ENCODE measurements at regions not wholly inside any gene's neighbourhood (a gene's known extent, or its start where the extent isn't known, plus 50 kb on each side); places are given as distances from the start of the nearest gene placed in this dataset.

DNA sequence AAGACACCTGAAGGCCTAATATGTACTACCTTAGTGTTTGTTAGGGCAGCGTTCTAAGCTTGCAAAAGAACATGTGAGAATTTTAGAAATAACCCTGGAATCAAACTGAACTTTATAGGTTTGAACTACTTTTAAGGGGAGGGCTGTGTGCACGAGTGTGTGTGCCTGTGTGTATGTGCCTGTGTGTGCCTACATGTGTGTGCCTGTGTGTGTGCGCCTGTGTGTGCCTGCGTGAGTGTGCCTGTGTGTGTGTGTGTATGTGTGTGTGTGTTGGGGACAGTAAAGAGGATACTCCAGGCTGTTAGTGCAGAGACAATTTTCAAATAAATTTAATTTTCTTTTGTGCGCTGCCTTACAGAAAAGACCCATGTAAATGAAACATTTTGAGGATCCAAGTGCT lies 68.1 kb upstream of the WDR11 start:
- ChIA-PET POLR2A (no interaction called here), CTCF (no interaction called here)
- no peaks in the 10 kb centered on the region for H3K4me1 ChIP-seq
- TF ChIP-seq HDAC2 (IDR thresholded peaks at IDR 0.05) (no peak), RNF2 (IDR thresholded peaks at IDR 0.05; ENCODE audit: borderline replicate concordance, low read depth) (no peak), EHF (CRISPR knock-in tag; IDR thresholded peaks at IDR 0.05) (no peak), HOXA7 (CRISPR knock-in tag; IDR thresholded peaks at IDR 0.05) (no peak), RARB (CRISPR knock-in tag; IDR thresholded peaks at IDR 0.05) (no peak), EHMT2 (IDR thresholded peaks at IDR 0.05; ENCODE audit: low read depth) (no peak), MYC (IDR thresholded peaks at IDR 0.05; ENCODE audit: borderline replicate concordance, low read length) (no peak), NPAS2 (CRISPR knock-in tag; IDR thresholded peaks at IDR 0.05; ENCODE audit: borderline replicate concordance) (no peak)
- TF ChIP-seq, protein P1, sequence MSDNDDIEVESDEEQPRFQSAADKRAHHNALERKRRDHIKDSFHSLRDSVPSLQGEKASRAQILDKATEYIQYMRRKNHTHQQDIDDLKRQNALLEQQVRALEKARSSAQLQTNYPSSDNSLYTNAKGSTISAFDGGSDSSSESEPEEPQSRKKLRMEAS (IDR thresholded peaks at IDR 0.05) = no peak
- TF ChIP-seq, protein P2, sequence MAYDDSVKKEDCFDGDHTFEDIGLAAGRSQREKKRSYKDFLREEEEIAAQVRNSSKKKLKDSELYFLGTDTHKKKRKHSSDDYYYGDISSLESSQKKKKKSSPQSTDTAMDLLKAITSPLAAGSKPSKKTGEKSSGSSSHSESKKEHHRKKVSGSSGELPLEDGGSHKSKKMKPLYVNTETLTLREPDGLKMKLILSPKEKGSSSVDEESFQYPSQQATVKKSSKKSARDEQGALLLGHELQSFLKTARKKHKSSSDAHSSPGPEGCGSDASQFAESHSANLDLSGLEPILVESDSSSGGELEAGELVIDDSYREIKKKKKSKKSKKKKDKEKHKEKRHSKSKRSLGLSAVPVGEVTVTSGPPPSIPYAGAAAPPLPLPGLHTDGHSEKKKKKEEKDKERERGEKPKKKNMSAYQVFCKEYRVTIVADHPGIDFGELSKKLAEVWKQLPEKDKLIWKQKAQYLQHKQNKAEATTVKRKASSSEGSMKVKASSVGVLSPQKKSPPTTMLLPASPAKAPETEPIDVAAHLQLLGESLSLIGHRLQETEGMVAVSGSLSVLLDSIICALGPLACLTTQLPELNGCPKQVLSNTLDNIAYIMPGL (CRISPR knock-in tag; IDR thresholded peaks at IDR 0.05; ENCODE audit: borderline replicate concordance) = no peak
- TF ChIP-seq, protein P3, sequence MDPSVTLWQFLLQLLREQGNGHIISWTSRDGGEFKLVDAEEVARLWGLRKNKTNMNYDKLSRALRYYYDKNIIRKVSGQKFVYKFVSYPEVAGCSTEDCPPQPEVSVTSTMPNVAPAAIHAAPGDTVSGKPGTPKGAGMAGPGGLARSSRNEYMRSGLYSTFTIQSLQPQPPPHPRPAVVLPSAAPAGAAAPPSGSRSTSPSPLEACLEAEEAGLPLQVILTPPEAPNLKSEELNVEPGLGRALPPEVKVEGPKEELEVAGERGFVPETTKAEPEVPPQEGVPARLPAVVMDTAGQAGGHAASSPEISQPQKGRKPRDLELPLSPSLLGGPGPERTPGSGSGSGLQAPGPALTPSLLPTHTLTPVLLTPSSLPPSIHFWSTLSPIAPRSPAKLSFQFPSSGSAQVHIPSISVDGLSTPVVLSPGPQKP (IDR thresholded peaks at IDR 0.05; ENCODE audit: low read depth, low read length) = no peak
- no peak overlapping the region for H3K4me3 ChIP-seq
- no peak for FAIRE-seq
- WGBS (ENCODE audit: missing lambda C conversion rate) = 9% methylated on average over 5 of the region's 5 CpGs
- ATAC-seq = no peak
- DNase-seq (ENCODE audit: low read depth in 1 of 2, low spot score in 1 of 2) = no peak
- H3K4me2 ChIP-seq = no peak overlapping the region
- no peak overlapping the region for H3K27ac ChIP-seq
- no peaks in the 10 kb centered on the region for H3K9me3 ChIP-seq

DNA sequence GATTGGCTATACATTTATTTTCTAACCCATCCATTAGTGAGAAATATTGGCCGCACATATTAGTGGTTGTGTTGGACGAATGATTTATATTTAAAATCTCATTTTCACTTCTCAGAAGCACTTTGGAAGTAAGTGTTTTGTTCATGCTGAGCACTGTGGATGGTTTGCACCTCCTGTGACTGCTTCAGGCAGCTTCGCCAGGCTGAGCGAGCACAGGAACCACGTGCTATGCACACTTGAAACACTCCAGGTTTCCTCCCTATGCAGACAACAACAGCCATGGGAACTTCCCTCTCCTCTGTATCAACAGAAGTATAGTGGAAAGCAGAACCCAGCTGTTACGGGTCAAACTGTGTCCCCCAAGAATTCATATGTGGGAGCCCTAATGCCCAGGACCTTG lies 67.3 kb upstream of the WDR11 start:
- H3K27ac ChIP-seq = no peak overlapping the region
- WGBS (ENCODE audit: missing lambda C conversion rate) = 11% methylated on average over 6 of the region's 6 CpGs
- CTCF ChIA-PET = no interaction called here
- no peak overlapping the region for H3K4me2 ChIP-seq
- no peak for ATAC-seq
- no peak for DNase-seq (ENCODE audit: low read depth in 1 of 2, low spot score in 1 of 2)
- no peak for FAIRE-seq
- H3K4me1 ChIP-seq = no peaks in the 10 kb centered on the region
- no peak overlapping the region for H3K4me3 ChIP-seq
- POLR2A ChIA-PET = no interaction called here
- TF ChIP-seq MYC (IDR thresholded peaks at IDR 0.05; ENCODE audit: borderline replicate concordance, low read length) (no peak), SMC3 (IDR thresholded peaks at IDR 0.05) (no peak), ZFP36 (IDR thresholded peaks at IDR 0.05; ENCODE audit: borderline replicate concordance, partially characterized antibody) (no peak), SREBF2 (IDR thresholded peaks at IDR 0.05) (no peak), RFX5 (IDR thresholded peaks at IDR 0.05) (no peak), EHF (CRISPR knock-in tag; IDR thresholded peaks at IDR 0.05) (no peak), PHF8 (IDR thresholded peaks at IDR 0.05; ENCODE audit: borderline replicate concordance, low read depth) (no peak), CHD2 (IDR thresholded peaks at IDR 0.05; ENCODE audit: low read length, partially characterized antibody) (no peak), NPAS2 (CRISPR knock-in tag; IDR thresholded peaks at IDR 0.05; ENCODE audit: borderline replicate concordance) (no peak), EP300 (IDR thresholded peaks at IDR 0.05) (no peak), FOSB (CRISPR knock-in tag; IDR thresholded peaks at IDR 0.05) (no peak), FOSL2 (IDR thresholded peaks at IDR 0.05) (no peak), FOSL2 (CRISPR knock-in tag; IDR thresholded peaks at IDR 0.05) (no peak), RAD21 (conservative IDR thresholded peaks at IDR 0.05 in 1 of 2, IDR thresholded peaks at IDR 0.05 in 1 of 2) (no peak), TFCP2L1 (CRISPR knock-in tag; IDR thresholded peaks at IDR 0.05) (no peak), CBX8 (IDR thresholded peaks at IDR 0.05) (no peak)
- TF ChIP-seq, protein P4, sequence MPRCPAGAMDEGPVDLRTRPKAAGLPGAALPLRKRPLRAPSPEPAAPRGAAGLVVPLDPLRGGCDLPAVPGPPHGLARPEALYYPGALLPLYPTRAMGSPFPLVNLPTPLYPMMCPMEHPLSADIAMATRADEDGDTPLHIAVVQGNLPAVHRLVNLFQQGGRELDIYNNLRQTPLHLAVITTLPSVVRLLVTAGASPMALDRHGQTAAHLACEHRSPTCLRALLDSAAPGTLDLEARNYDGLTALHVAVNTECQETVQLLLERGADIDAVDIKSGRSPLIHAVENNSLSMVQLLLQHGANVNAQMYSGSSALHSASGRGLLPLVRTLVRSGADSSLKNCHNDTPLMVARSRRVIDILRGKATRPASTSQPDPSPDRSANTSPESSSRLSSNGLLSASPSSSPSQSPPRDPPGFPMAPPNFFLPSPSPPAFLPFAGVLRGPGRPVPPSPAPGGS (IDR thresholded peaks at IDR 0.05) = no peak
- TF ChIP-seq, protein P5, sequence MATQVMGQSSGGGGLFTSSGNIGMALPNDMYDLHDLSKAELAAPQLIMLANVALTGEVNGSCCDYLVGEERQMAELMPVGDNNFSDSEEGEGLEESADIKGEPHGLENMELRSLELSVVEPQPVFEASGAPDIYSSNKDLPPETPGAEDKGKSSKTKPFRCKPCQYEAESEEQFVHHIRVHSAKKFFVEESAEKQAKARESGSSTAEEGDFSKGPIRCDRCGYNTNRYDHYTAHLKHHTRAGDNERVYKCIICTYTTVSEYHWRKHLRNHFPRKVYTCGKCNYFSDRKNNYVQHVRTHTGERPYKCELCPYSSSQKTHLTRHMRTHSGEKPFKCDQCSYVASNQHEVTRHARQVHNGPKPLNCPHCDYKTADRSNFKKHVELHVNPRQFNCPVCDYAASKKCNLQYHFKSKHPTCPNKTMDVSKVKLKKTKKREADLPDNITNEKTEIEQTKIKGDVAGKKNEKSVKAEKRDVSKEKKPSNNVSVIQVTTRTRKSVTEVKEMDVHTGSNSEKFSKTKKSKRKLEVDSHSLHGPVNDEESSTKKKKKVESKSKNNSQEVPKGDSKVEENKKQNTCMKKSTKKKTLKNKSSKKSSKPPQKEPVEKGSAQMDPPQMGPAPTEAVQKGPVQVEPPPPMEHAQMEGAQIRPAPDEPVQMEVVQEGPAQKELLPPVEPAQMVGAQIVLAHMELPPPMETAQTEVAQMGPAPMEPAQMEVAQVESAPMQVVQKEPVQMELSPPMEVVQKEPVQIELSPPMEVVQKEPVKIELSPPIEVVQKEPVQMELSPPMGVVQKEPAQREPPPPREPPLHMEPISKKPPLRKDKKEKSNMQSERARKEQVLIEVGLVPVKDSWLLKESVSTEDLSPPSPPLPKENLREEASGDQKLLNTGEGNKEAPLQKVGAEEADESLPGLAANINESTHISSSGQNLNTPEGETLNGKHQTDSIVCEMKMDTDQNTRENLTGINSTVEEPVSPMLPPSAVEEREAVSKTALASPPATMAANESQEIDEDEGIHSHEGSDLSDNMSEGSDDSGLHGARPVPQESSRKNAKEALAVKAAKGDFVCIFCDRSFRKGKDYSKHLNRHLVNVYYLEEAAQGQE (IDR thresholded peaks at IDR 0.05) = no peak
- TF ChIP-seq, protein P1 (IDR thresholded peaks at IDR 0.05) = no peak
- H3K9me3 ChIP-seq = no peaks in the 10 kb centered on the region
